ENCODE measurements at regions not wholly inside any gene's neighbourhood (a gene's known extent, or its start where the extent isn't known, plus 50 kb on each side); places are given as distances from the start of the nearest gene placed in this dataset.

- H3K4me3 ChIP-seq (ENCODE audit: low read depth, low read length), result no peak overlapping the region
- no peak for DNase-seq (ENCODE audit: low read depth)
- no peak for TF ChIP-seq CTCF (IDR thresholded peaks at IDR 0.05; ENCODE audit: insufficient read depth, low read length)
Measured at GRCh38 chr2:195044801-195045200, 612.2 kb upstream of the SLC39A10 start.

DNA sequence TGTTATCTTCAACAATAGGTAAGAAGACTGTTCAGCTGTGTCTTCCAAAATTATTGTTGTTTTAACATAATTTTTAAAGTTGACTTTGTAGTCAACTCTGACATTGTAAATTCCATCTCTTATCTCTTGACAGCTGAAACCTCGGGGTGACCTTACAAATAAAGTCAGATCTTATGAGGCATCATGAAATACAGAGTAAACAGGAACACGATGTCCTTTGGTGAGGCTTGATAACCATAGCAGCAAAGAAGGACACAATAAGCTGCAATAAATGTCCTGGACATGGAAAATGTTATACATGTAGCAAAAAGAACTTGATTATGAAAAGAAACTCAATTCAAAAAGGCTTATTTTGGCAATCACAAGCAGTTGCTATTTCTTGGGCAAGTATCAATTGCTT lies 618.9 kb upstream of the SLC39A10 start:
- DNase-seq (ENCODE audit: low read depth), result no peak
- no peak overlapping the region for H3K4me3 ChIP-seq (ENCODE audit: low read depth, low read length)
- TF ChIP-seq CTCF (IDR thresholded peaks at IDR 0.05; ENCODE audit: insufficient read depth, low read length), result no peak

GRCh38 chr2:195037045-195037444 lies 620.0 kb upstream of the SLC39A10 start:
- no peak for TF ChIP-seq CTCF (IDR thresholded peaks at IDR 0.05; ENCODE audit: insufficient read depth, low read length)
- DNase-seq (ENCODE audit: low read depth), result no peak

DNA sequence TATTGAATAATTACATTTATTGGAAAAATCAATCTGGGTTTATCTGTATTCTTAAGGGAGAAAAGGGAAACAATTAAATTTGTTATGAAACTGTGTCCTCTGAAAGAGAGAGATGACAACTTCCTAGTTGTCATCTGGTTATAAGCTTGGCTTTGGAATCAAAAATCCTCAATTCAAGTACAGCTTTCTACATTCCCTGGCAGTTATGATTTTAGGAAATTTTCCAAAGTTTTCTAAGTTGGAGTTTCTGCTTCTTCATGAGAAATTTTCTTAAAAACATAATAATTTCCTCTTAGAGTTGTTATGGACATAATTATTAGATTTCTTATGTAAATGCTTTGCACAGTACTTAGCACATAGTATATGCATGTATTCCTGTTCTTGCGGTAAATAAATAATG lies 625.6 kb upstream of the SLC39A10 start:
- H3K4me3 ChIP-seq (ENCODE audit: low read depth, low read length), result no peak overlapping the region

More at GRCh38 chr2:195037045-195037444, 620.0 kb upstream of the SLC39A10 start:
- no peak overlapping the region for H3K4me3 ChIP-seq (ENCODE audit: low read depth, low read length)

DNA sequence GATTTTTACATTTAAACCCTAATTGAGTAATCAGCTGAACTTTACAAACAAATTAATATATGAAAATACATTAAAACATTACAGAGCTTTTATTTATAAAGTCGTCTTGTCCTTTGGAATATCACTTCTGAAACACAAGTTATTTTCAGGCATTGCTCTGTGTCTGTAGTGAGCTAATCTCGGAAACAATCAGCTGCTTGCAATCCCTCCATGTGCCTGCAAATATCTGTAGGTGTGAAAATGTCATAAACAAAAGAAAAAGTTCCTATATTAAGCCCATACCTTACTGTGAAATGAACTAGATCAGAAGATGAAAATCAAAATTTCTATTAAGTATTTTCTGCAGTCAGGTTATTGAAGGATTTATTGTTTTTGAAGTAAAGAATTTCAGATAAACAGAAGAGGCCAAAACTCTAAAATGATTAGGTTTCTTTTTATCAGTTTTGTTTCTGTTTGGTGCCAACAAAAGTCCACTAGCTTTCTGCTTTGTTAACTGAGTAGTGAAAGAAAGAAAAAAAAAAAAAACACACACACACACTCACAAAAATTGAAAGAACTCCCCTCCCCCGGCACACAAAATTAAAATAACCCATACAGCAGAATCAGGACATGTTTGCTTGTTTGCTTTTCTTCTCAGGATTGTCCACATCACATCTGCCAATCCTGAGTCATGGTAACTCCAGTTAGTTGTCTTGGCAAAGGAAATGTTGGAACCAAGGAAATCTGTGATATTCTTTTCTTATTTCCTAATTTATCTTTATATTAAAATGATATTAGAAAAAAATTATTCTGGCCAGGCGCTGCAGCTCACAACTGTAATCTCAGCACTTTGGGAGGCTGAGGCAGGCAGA lies 627.0 kb upstream of the SLC39A10 start:
- H3K4me3 ChIP-seq (ENCODE audit: low read depth, low read length), result no peak overlapping the region
- TF ChIP-seq CTCF (IDR thresholded peaks at IDR 0.05; ENCODE audit: insufficient read depth, low read length), result no peak
- no peak for DNase-seq (ENCODE audit: low read depth)

More for the DNA sequence above, 625.6 kb upstream of the SLC39A10 start:
- no peak for TF ChIP-seq CTCF (IDR thresholded peaks at IDR 0.05; ENCODE audit: insufficient read depth, low read length)
- DNase-seq (ENCODE audit: low read depth), result no peak

- no peak for DNase-seq (ENCODE audit: low read depth)
- no peak overlapping the region for H3K4me3 ChIP-seq (ENCODE audit: low read depth, low read length)
- no peak for TF ChIP-seq CTCF (IDR thresholded peaks at IDR 0.05; ENCODE audit: insufficient read depth, low read length)
Measured at GRCh38 chr2:195027947-195028346, 629.1 kb upstream of the SLC39A10 start.

Measured in fibroblast of the aortic adventitia (primary cell).